AG10803 (cell line): ENCODE measurements at regions not wholly inside any gene's neighbourhood (a gene's known extent, or its start where the extent isn't known, plus 50 kb on each side); places are given as distances from the start of the nearest gene placed in this dataset.
"Not testable (repeated sequence)": the region's sequence is repeated elsewhere in the genome, so short reads cannot be mapped to it uniquely, and the experiment has no call there.

Source experiments
- DNase-seq: peaks from one replicate; pipeline ENCODE4 v3.0.0; 2010; ENCODE audit warnings: low read depth
- H3K4me3 ChIP-seq: 2 replicates; pipeline ENCODE4 v1.5.1; 2011; ENCODE audit warnings: mild to moderate bottlenecking, low read length, control low read depth
- CTCF ChIP-seq: conservative IDR thresholded peaks from 2 replicates; pipeline ENCODE4 v1.5.1; 2011; ENCODE audit warnings: mild to moderate bottlenecking, low read length, control low read depth, inconsistent platforms

GRCh38 chr6:86615299-86615698 lies 322.0 kb upstream of the HTR1E start:
- no peak for TF ChIP-seq CTCF
- no peak overlapping the region for H3K4me3 ChIP-seq
- DNase-seq: no peak

- H3K4me3 ChIP-seq: no peak overlapping the region
- no peak for DNase-seq
- no peak for TF ChIP-seq CTCF
Observed at GRCh38 chr6:86609549-86610388, 327.6 kb upstream of the HTR1E start.

GRCh38 chr6:86603364-86603763 lies 334.0 kb upstream of the HTR1E start:
- not testable (repeated sequence) for H3K4me3 ChIP-seq, DNase-seq

GRCh38 chr6:86602093-86602492 lies 335.2 kb upstream of the HTR1E start:
- DNase-seq, H3K4me3 ChIP-seq: not testable (repeated sequence)

DNA sequence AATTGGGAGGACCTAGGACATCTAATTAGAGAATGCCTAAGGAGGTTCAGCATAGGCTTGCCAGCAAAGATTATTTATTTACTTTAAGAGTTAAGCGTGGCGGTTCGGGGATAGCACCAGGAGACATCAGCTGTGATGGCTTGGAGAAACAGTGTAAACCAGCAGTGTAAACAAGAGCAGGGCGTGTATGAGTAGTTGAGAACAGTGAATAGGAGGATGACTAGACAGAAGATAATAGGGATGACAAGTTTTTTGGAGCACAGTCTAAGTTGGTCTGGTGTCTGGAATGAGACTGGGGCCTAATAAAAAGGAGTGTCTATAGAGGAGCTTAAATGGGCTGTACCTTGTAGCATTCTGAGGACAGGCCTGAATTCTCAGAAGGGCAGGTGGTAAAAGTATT lies 338.4 kb upstream of the HTR1E start:
- H3K4me3 ChIP-seq, DNase-seq: not testable (repeated sequence)

- DNase-seq: no peak
- no peak overlapping the region for H3K4me3 ChIP-seq
- TF ChIP-seq CTCF: no peak
Observed at GRCh38 chr6:86595641-86596040, 341.7 kb upstream of the HTR1E start.

- H3K4me3 ChIP-seq: no peak overlapping the region
- TF ChIP-seq CTCF: no peak
- no peak for DNase-seq
Observed at GRCh38 chr6:86586195-86586594, 351.1 kb upstream of the HTR1E start.

DNA sequence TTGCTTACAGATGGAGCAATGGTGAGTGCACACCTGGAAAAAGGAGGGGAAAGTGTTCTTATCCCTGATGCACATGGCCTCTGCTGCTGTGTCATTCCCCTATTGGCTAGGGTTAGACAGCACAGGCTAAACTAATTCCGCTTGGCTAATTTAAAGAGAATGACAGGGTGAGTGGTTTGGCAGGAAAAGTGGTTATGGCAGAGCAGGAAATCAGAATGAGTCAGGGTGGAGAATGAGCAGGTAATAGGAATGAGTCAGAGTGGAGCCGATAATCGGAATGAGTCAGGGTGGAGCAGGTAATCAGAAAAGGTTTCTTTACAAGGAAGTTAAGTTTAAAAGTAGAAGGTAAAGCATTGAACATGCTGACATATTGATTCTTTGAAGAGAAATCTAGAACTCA lies 355.5 kb upstream of the HTR1E start:
- TF ChIP-seq CTCF: no peak
- no peak overlapping the region for H3K4me3 ChIP-seq
- no peak for DNase-seq

DNA sequence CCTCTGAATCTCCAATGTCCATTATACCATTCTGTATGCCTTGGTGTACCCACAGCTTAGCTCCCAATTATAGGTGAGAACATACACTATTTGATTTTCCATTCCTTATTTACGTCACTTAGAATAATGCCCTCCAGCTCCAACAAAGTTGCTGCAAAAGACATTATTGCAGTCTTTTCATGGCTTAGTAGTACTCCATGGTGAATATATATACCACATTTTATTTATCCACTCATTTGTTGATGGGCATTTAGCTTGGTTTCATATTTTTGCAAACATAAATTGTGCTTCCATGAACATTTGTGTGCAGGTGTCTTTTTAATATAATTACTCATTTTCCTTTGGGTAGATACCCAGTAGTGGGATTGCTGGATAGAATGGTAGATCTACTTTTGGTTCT lies 374.1 kb upstream of the HTR1E start:
- no peak overlapping the region for H3K4me3 ChIP-seq
- DNase-seq: no peak
- TF ChIP-seq CTCF: no peak
